Spleen (tissue), 11 donors: ENCODE measurements at regions not wholly inside any gene's neighbourhood (a gene's known extent, or its start where the extent isn't known, plus 50 kb on each side); places are given as distances from the start of the nearest gene placed in this dataset.

Source experiments
- DNase-seq: peaks from one replicate; pipeline ENCODE4 v3.0.0-alpha.2; 2020
- H3K27ac ChIP-seq, 8 donors: fragments of 200-600 bp; sonication (generic) in 7 of 8; 1 replicate in 4 of 8; 2 replicates in 4 of 8; pipeline versions ENCODE4 v1.5.0 to v1.8.0; 2016 to 2021; ENCODE audit warnings: inconsistent platforms in 4 of 8, mild to moderate bottlenecking in 4 of 8, moderate library complexity in 1 of 8
- H3K27me3 ChIP-seq, 7 donors: fragments of 200-600 bp; sonication (generic) in 6 of 7; replicated peaks in 1 of 7; 1 replicate in 4 of 7; 2 replicates in 3 of 7; pipeline versions ENCODE4 v1.5.0 to v1.8.0; 2016 to 2021; ENCODE audit warnings: inconsistent platforms in 3 of 7, mild to moderate bottlenecking in 1 of 7
- H3K36me3 ChIP-seq, 6 donors: fragments of 200-600 bp; sonication (generic) in 5 of 6; 1 replicate in 4 of 6; 2 replicates in 2 of 6; pipeline versions ENCODE4 v1.5.0 to v1.8.0; 2016 to 2021; ENCODE audit warnings: inconsistent platforms in 2 of 6
- H3K4me1 ChIP-seq, 6 donors: fragments of 200-600 bp; sonication (generic) in 5 of 6; 1 replicate in 3 of 6; 2 replicates in 3 of 6; pipeline versions ENCODE4 v1.5.0 to v1.8.0; 2016 to 2021; ENCODE audit warnings: inconsistent platforms in 3 of 6
- H3K4me3 ChIP-seq, 8 donors: fragments of 200-600 bp; sonication (generic) in 7 of 8; 1 replicate in 4 of 8; 2 replicates in 4 of 8; pipeline versions ENCODE4 v1.5.0 to v1.8.0; 2016 to 2021; ENCODE audit warnings: inconsistent platforms in 4 of 8, mild to moderate bottlenecking in 4 of 8, moderate library complexity in 2 of 8
- H3K9me3 ChIP-seq, 8 donors: fragments of 200-600 bp; sonication (generic) in 7 of 8; 1 replicate in 4 of 8; 2 replicates in 4 of 8; pipeline versions ENCODE4 v1.5.0 to v1.8.0; 2016 to 2021; ENCODE audit warnings: inconsistent platforms in 4 of 8
- CTCF ChIP-seq, 11 experiments: fragments of 200-600 bp in 7 of 11; fragments of 450-650 bp in 4 of 11; sonication (generic) in 4 of 11; IDR thresholded peaks in 8 of 11; conservative IDR thresholded peaks in 3 of 11; 1 replicate in 7 of 11; 2 replicates in 4 of 11; pipeline versions ENCODE4 v1.4.0 to v1.8.0; 2016 to 2021; ENCODE audit warnings: antibody characterized with exemption in 11 of 11, inconsistent platforms in 4 of 11, mild to moderate bottlenecking in 1 of 11
- POLR2A ChIP-seq, 3 donors: fragments of 450-650 bp; IDR thresholded peaks; one replicate each; pipeline ENCODE4 v1.5.1; 2017; ENCODE audit warnings: antibody characterized with exemption in 3 of 3, mild to moderate bottlenecking in 1 of 3
- POLR2AphosphoS5 ChIP-seq, 3 donors: sonication (generic); formaldehyde crosslinking; IDR thresholded peaks; one replicate each; pipeline ENCODE4 v1.5.1; 2017; ENCODE audit warnings: antibody characterized with exemption in 3 of 3
- WGBS, 5 donors: extraction: QIAGEN DNeasy Blood & Tissue Kit in 3 of 5; methylation state at CpG; one replicate each; pipeline versions ENCODE4 v1.1.5 to v1.1.7; 2013 to 2018; 5-methylcytosine and 5-hydroxymethylcytosine counted together
- intact Hi-C: fragments of 100-400 bp; cut with DNase I; formaldehyde crosslinking; loops from one replicate; pipeline ENCODE4 v1.15.0; 2023; ENCODE audit warnings: low total_unique reads
- donor health status: healthy with polysubstance abuse.
- donor health status: DM: no; HTN: no; CAD: no; lungs with moderate emphysema.
- donor health status: DM: no; HTN: no; CAD: no.
- donor health status: Bipolar disorder and iron deficiency.
- donor health status: healthy.
- donor health status: DM: no; HTN: no; CAD: no.
- donor health status: DM: yes; HTN: yes; CAD: no.

GRCh38 chr4:59455751-59456150, 1744.4 kb upstream of the ADGRL3 start:
- intact Hi-C loops: no loop called here
- no peak for TF ChIP-seq POLR2AphosphoS5 (IDR thresholded peaks at IDR 0.05)
- no peak for TF ChIP-seq CTCF (IDR thresholded peaks at IDR 0.05 in 8 of 11, conservative IDR thresholded peaks at IDR 0.05 in 3 of 11)
- TF ChIP-seq POLR2A (IDR thresholded peaks at IDR 0.05): no peak
- no peaks in the 10 kb centered on the region for H3K36me3 ChIP-seq
- peaks cover 0 to 17% (median 3%) of the 10 kb centered on the region in 8 donors for H3K9me3 ChIP-seq
- DNase-seq: no peak
- no peaks in the 10 kb centered on the region for H3K27me3 ChIP-seq
- no peak overlapping the region for H3K27ac ChIP-seq
- no peak overlapping the region for H3K4me3 ChIP-seq
- H3K4me1 ChIP-seq: no peaks in the 10 kb centered on the region

- Histone ChIP-seq H3K27ac (no peak overlapping the region), H3K9me3 (peaks cover 0 to 17% (median 3%) of the 10 kb centered on the region in 8 donors), H3K27me3 (no peaks in the 10 kb centered on the region), H3K36me3 (no peaks in the 10 kb centered on the region), H3K4me3 (no peak overlapping the region), H3K4me1 (no peaks in the 10 kb centered on the region)
- WGBS, 5 donors: 80 to 88% (median 83%) methylated on average over 4 of the region's 4 CpGs
- TF ChIP-seq POLR2A (IDR thresholded peaks at IDR 0.05): no peak
- TF ChIP-seq POLR2AphosphoS5 (IDR thresholded peaks at IDR 0.05): no peak
- TF ChIP-seq CTCF (IDR thresholded peaks at IDR 0.05 in 8 of 11, conservative IDR thresholded peaks at IDR 0.05 in 3 of 11): no peak
- intact Hi-C loops: no loop called here
- DNase-seq: no peak
Observed at GRCh38 chr4:59457576-59457975, 1742.5 kb upstream of the ADGRL3 start.

GRCh38 chr4:59484944-59485343, 1715.2 kb upstream of the ADGRL3 start:
- no peaks in the 10 kb centered on the region for H3K4me1 ChIP-seq
- H3K9me3 ChIP-seq: peaks cover 0 to 47% (median 35%) of the 10 kb centered on the region in 8 donors
- H3K4me3 ChIP-seq: no peak overlapping the region
- 50 to 67% (median 57%) methylated on average over 1 of the region's 1 CpG for WGBS, 5 donors
- H3K36me3 ChIP-seq: no peaks in the 10 kb centered on the region
- intact Hi-C loops: no loop called here
- no peak overlapping the region for H3K27ac ChIP-seq
- no peaks in the 10 kb centered on the region for H3K27me3 ChIP-seq
- TF ChIP-seq POLR2AphosphoS5 (IDR thresholded peaks at IDR 0.05): no peak
- no peak for TF ChIP-seq POLR2A (IDR thresholded peaks at IDR 0.05)
- no peak for TF ChIP-seq CTCF (IDR thresholded peaks at IDR 0.05 in 8 of 11, conservative IDR thresholded peaks at IDR 0.05 in 3 of 11)
- no peak for DNase-seq

GRCh38 chr4:59500103-59500502, 1700.0 kb upstream of the ADGRL3 start:
- no peaks in the 10 kb centered on the region for H3K27me3 ChIP-seq
- no peak overlapping the region for H3K27ac ChIP-seq
- 91 to 99% (median 92%) methylated on average over 2 of the region's 2 CpGs for WGBS, 5 donors
- no peaks in the 10 kb centered on the region for H3K36me3 ChIP-seq
- no peak overlapping the region for H3K4me3 ChIP-seq
- intact Hi-C loops: no loop called here
- peaks cover 0 to 5% (median 0%) of the 10 kb centered on the region in 8 donors for H3K9me3 ChIP-seq
- H3K4me1 ChIP-seq: no peaks in the 10 kb centered on the region
- TF ChIP-seq CTCF (IDR thresholded peaks at IDR 0.05 in 8 of 11, conservative IDR thresholded peaks at IDR 0.05 in 3 of 11) (no peak), POLR2A (IDR thresholded peaks at IDR 0.05) (no peak), POLR2AphosphoS5 (IDR thresholded peaks at IDR 0.05) (no peak)
- no peak for DNase-seq
